Nephron (organoid): ENCODE measurements at regions not wholly inside any gene's neighbourhood (a gene's known extent, or its start where the extent isn't known, plus 50 kb on each side); places are given as distances from the start of the nearest gene placed in this dataset.
"Not testable (repeated sequence)": the region's sequence is repeated elsewhere in the genome, so short reads cannot be mapped to it uniquely, and the experiment has no call there.

Experiments
- H3K27ac Mint-ChIP-seq, 3 experiments: 2 replicates each; pipeline ENCODE4 v1.8.0; 2020; ENCODE audit warnings: mixed read lengths in 3 of 3, mild to moderate bottlenecking in 2 of 3, moderate library complexity in 1 of 3
- H3K27me3 Mint-ChIP-seq: 2 replicates; pipeline ENCODE4 v1.8.0; 2021; ENCODE audit warnings: low read depth, mild to moderate bottlenecking, moderate library complexity, mixed read lengths
- H3K36me3 Mint-ChIP-seq: 2 replicates; pipeline ENCODE4 v1.8.0; 2020; ENCODE audit warnings: low read depth, mixed read lengths
- H3K4me1 Mint-ChIP-seq: 2 replicates; pipeline ENCODE4 v1.8.0; 2020; ENCODE audit warnings: mixed read lengths
- H3K4me3 Mint-ChIP-seq, 3 experiments: 2 replicates each; pipeline ENCODE4 v1.8.0; 2020; ENCODE audit warnings: mild to moderate bottlenecking in 3 of 3, mixed read lengths in 3 of 3, moderate library complexity in 2 of 3
- H3K9me3 Mint-ChIP-seq: 2 replicates; pipeline ENCODE4 v1.8.0; 2020; ENCODE audit warnings: mixed read lengths
- CTCF ChIP-seq, 3 experiments: fragments of 200-600 bp; sonication (generic); IDR thresholded peaks; one replicate each; pipeline ENCODE4 v1.5.0; 2021; ENCODE audit warnings: antibody characterized with exemption in 3 of 3; ENCODE audit not compliant: unreplicated experiment in 3 of 3

GRCh38 chr9:101859620-101860019, 121.2 kb upstream of the GRIN3A start:
- no peak for TF ChIP-seq CTCF (IDR thresholded peaks at IDR 0.05; ENCODE audit: unreplicated experiment in 3 of 3)
- Mint-ChIP-seq H3K4me1 (peaks cover 12% of the 10 kb centered on the region), H3K27me3 (no peaks in the 10 kb centered on the region), H3K4me3 (no peak overlapping the region), H3K36me3 (no peaks in the 10 kb centered on the region), H3K9me3 (no peaks in the 10 kb centered on the region), H3K27ac (no peak overlapping the region)

- H3K36me3 Mint-ChIP-seq, result no peaks in the 10 kb centered on the region
- TF ChIP-seq CTCF (IDR thresholded peaks at IDR 0.05; ENCODE audit: unreplicated experiment in 3 of 3), result no peak
- H3K27me3 Mint-ChIP-seq, result no peaks in the 10 kb centered on the region
- no peak overlapping the region for H3K27ac Mint-ChIP-seq
- no peak overlapping the region for H3K4me3 Mint-ChIP-seq
- no peaks in the 10 kb centered on the region for H3K9me3 Mint-ChIP-seq
- peaks cover 22% of the 10 kb centered on the region for H3K4me1 Mint-ChIP-seq
Measured at GRCh38 chr9:101858026-101858425, 119.6 kb upstream of the GRIN3A start.

- no peak for TF ChIP-seq CTCF (IDR thresholded peaks at IDR 0.05; ENCODE audit: unreplicated experiment in 3 of 3)
- Mint-ChIP-seq H3K27ac (peak overlapping the region; percentile 65 to 76 (median 66)), H3K27me3 (no peaks in the 10 kb centered on the region), H3K4me1 (peaks cover 18% of the 10 kb centered on the region), H3K36me3 (no peaks in the 10 kb centered on the region), H3K9me3 (peaks cover 4% of the 10 kb centered on the region), H3K4me3 (no peak overlapping the region)
Measured at GRCh38 chr9:101849102-101849707, 110.8 kb upstream of the GRIN3A start.

- H3K9me3 Mint-ChIP-seq, result peaks cover 4% of the 10 kb centered on the region
- no peaks in the 10 kb centered on the region for H3K27me3 Mint-ChIP-seq
- no peaks in the 10 kb centered on the region for H3K36me3 Mint-ChIP-seq
- no peak overlapping the region for H3K4me3 Mint-ChIP-seq
- peak overlapping the region; percentile 65 to 76 (median 66) for H3K27ac Mint-ChIP-seq
- no peak for TF ChIP-seq CTCF (IDR thresholded peaks at IDR 0.05; ENCODE audit: unreplicated experiment in 3 of 3)
- H3K4me1 Mint-ChIP-seq, result peaks cover 12% of the 10 kb centered on the region
Measured at GRCh38 chr9:101848485-101848919, 110.1 kb upstream of the GRIN3A start.

GRCh38 chr9:101846161-101846560, 107.7 kb upstream of the GRIN3A start:
- H3K27me3 Mint-ChIP-seq, result no peaks in the 10 kb centered on the region
- no peaks in the 10 kb centered on the region for H3K9me3 Mint-ChIP-seq
- H3K27ac Mint-ChIP-seq, result no peak overlapping the region
- TF ChIP-seq CTCF (IDR thresholded peaks at IDR 0.05; ENCODE audit: unreplicated experiment in 3 of 3), result no peak
- H3K36me3 Mint-ChIP-seq, result no peaks in the 10 kb centered on the region
- H3K4me1 Mint-ChIP-seq, result peaks cover 12% of the 10 kb centered on the region
- no peak overlapping the region for H3K4me3 Mint-ChIP-seq

- Mint-ChIP-seq H3K36me3 (no peaks in the 10 kb centered on the region), H3K9me3 (peaks cover 8% of the 10 kb centered on the region), H3K4me3 (no peak overlapping the region)
Measured at GRCh38 chr9:101840694-101841188, 102.3 kb upstream of the GRIN3A start.

GRCh38 chr9:101838988-101839387, 100.5 kb upstream of the GRIN3A start:
- H3K9me3 Mint-ChIP-seq, H3K4me1 Mint-ChIP-seq, H3K4me3 Mint-ChIP-seq, H3K27me3 Mint-ChIP-seq, H3K36me3 Mint-ChIP-seq, H3K27ac Mint-ChIP-seq: not testable (repeated sequence)

More at GRCh38 chr9:101840694-101841188, 102.3 kb upstream of the GRIN3A start:
- no peak overlapping the region for H3K27ac Mint-ChIP-seq
- H3K4me1 Mint-ChIP-seq, result no peaks in the 10 kb centered on the region
- no peak for TF ChIP-seq CTCF (IDR thresholded peaks at IDR 0.05; ENCODE audit: unreplicated experiment in 3 of 3)
- H3K27me3 Mint-ChIP-seq, result no peaks in the 10 kb centered on the region
